H1 (cell line): ENCODE measurements at regions not wholly inside any gene's neighbourhood (a gene's known extent, or its start where the extent isn't known, plus 50 kb on each side); places are given as distances from the start of the nearest gene placed in this dataset.

ENCODE experiments used
- CBX5 ChIP-seq: fragments of 300-800, 300-1000 bp; sonication (generic); IDR thresholded peaks from 2 replicates; pipeline ENCODE4 v1.7.1; 2016; ENCODE audit warnings: antibody characterized with exemption, low read length, low read depth
- CHD1 ChIP-seq: IDR thresholded peaks from 2 replicates; pipeline ENCODE4 v1.6.1; 2012; ENCODE audit warnings: low read depth, low read length, improper control_type of control experiment
- FOSL1 ChIP-seq: IDR thresholded peaks from 2 replicates; pipeline ENCODE4 v1.6.1; 2011; ENCODE audit warnings: mild to moderate bottlenecking, low read depth, low read length, moderate library complexity; ENCODE audit not compliant: insufficient read depth
- JUN ChIP-seq: IDR thresholded peaks from 2 replicates; pipeline ENCODE4 v1.6.1; 2011; ENCODE audit warnings: low read depth, mild to moderate bottlenecking, improper control_type of control experiment, low read length
- JUND ChIP-seq: IDR thresholded peaks from 2 replicates; pipeline ENCODE4 v1.6.1; 2011; ENCODE audit warnings: mild to moderate bottlenecking, improper control_type of control experiment, low read length
- MAFK ChIP-seq: IDR thresholded peaks from 2 replicates; pipeline ENCODE4 v1.6.1; 2012; ENCODE audit warnings: low read depth, mild to moderate bottlenecking, improper control_type of control experiment, low read length
- NANOG ChIP-seq: IDR thresholded peaks from 2 replicates; pipeline ENCODE4 v1.6.1; 2011; ENCODE audit warnings: low read length, low read depth, mild to moderate bottlenecking, inconsistent platforms; ENCODE audit not compliant: insufficient read depth, poor library complexity, severe bottlenecking
- NRF1 ChIP-seq: IDR thresholded peaks from 2 replicates; pipeline ENCODE4 v1.6.1; 2011; ENCODE audit warnings: mild to moderate bottlenecking, low read depth, low read length, improper control_type of control experiment
- PHF8 ChIP-seq: fragments of 200-600 bp; sonication (generic); conservative IDR thresholded peaks from 2 replicates; pipeline ENCODE4 v1.7.1; 2012; ENCODE audit warnings: low read depth, mild to moderate bottlenecking, inconsistent platforms, low read length, moderate library complexity
- RBBP5 ChIP-seq: IDR thresholded peaks from 2 replicates; pipeline ENCODE4 v1.7.1; 2012; ENCODE audit warnings: low read depth, mild to moderate bottlenecking, inconsistent platforms, low read length, moderate library complexity, borderline replicate concordance
- RFX5 ChIP-seq: IDR thresholded peaks from 2 replicates; pipeline ENCODE4 v1.6.1; 2011; ENCODE audit warnings: low read depth, low read length, improper control_type of control experiment, borderline replicate concordance
- SAP30 ChIP-seq: fragments of 300-600 bp; sonication (generic); IDR thresholded peaks from 2 replicates; pipeline ENCODE4 v1.7.1; 2012; ENCODE audit warnings: low read length, moderate library complexity, mild to moderate bottlenecking, inconsistent platforms; ENCODE audit not compliant: insufficient read depth, insufficient replicate concordance
- SIN3A ChIP-seq, 2 experiments: IDR thresholded peaks in 1 of 2; conservative IDR thresholded peaks in 1 of 2; 2 replicates each; pipeline ENCODE4 v1.6.1; 2011 to 2012; ENCODE audit warnings: low read length in 2 of 2, improper control_type of control experiment in 1 of 2, low read depth in 1 of 2, mild to moderate bottlenecking in 1 of 2
- SP1 ChIP-seq: IDR thresholded peaks from 2 replicates; pipeline ENCODE4 v1.6.1; 2011; ENCODE audit warnings: low read depth, low read length
- SP4 ChIP-seq: IDR thresholded peaks from 2 replicates; pipeline ENCODE4 v1.6.1; 2012; ENCODE audit warnings: low read length, inconsistent platforms
- TAF1 ChIP-seq: IDR thresholded peaks from 2 replicates; pipeline ENCODE4 v1.6.1; 2011; ENCODE audit warnings: mild to moderate bottlenecking, low read depth, low read length
- TAF7 ChIP-seq: optimal IDR thresholded peaks from 2 replicates; pipeline ENCODE3; 2011; ENCODE audit warnings: low read depth, mild to moderate bottlenecking, inconsistent platforms, low read length, moderate library complexity, borderline replicate concordance
- TCF12 ChIP-seq: IDR thresholded peaks from 2 replicates; pipeline ENCODE4 v1.6.1; 2011; ENCODE audit warnings: low read depth, mild to moderate bottlenecking, low read length
- YY1 ChIP-seq: IDR thresholded peaks from 2 replicates; pipeline ENCODE4 v1.6.1; 2011; ENCODE audit warnings: low read depth, mild to moderate bottlenecking, low read length

- no peak for TF ChIP-seq NANOG
- no peak for TF ChIP-seq RBBP5
- TF ChIP-seq CBX5, result no peak
- TF ChIP-seq SP4, result no peak
- no peak for TF ChIP-seq SP1
- no peak for TF ChIP-seq TAF1
- TF ChIP-seq SAP30, result no peak
- TF ChIP-seq MAFK, result no peak
- TF ChIP-seq JUN, result no peak
- TF ChIP-seq CHD1, result no peak
- TF ChIP-seq YY1, result no peak
- no peak for TF ChIP-seq NRF1
- TF ChIP-seq FOSL1, result no peak
- no peak for TF ChIP-seq TCF12
- no peak for TF ChIP-seq SIN3A (conservative IDR thresholded peaks at IDR 0.05 in 1 of 2, IDR thresholded peaks at IDR 0.05 in 1 of 2; ENCODE audit: low read depth in 1 of 2, low read length in 2 of 2)
- no peak for TF ChIP-seq PHF8
- TF ChIP-seq TAF7, result no peak
- no peak for TF ChIP-seq JUND
- TF ChIP-seq RFX5, result no peak
- TF ChIP-seq, all 59 proteins: peak for 0
Measured at GRCh38 chr2:78757640-78758039, 267.9 kb upstream of the REG3G start (continued).
